ENCODE measurements at regions not wholly inside any gene's neighbourhood (a gene's known extent, or its start where the extent isn't known, plus 50 kb on each side); places are given as distances from the start of the nearest gene placed in this dataset.
"Not testable (repeated sequence)": the region's sequence is repeated elsewhere in the genome, so short reads cannot be mapped to it uniquely, and the experiment has no call there.

DNA sequence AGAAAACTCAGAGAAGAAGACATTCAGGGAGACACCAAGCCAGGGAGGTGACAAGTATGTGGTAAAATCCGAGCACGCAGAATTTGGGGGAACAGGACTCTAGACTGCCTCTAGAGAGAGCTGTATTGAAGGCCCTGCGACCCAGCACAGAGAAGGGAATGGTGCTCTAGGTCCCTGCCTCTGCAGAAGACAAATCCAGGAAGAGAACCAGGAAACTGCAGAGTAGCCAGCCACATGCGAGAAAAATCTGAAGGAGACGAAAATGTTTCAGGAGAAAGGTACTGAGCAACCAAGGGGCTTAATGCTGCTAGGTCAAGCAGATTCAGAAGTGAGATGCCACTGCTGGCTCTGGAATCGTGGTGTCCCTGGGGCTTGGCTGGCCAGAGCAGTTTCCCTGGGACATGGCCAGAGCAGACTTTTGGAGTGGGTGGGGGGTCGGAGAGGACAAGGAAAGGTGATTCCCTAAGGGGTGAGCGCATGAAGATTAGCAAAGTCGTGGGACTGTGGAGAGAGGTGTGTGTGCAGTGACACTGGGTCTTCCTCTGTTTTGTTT, 158.0 kb upstream of the KLF6 start:
- DNase-seq = no peak

GRCh38 chr10:3941676-3942075, 156.7 kb upstream of the KLF6 start:
- DNase-seq = no peak

DNA sequence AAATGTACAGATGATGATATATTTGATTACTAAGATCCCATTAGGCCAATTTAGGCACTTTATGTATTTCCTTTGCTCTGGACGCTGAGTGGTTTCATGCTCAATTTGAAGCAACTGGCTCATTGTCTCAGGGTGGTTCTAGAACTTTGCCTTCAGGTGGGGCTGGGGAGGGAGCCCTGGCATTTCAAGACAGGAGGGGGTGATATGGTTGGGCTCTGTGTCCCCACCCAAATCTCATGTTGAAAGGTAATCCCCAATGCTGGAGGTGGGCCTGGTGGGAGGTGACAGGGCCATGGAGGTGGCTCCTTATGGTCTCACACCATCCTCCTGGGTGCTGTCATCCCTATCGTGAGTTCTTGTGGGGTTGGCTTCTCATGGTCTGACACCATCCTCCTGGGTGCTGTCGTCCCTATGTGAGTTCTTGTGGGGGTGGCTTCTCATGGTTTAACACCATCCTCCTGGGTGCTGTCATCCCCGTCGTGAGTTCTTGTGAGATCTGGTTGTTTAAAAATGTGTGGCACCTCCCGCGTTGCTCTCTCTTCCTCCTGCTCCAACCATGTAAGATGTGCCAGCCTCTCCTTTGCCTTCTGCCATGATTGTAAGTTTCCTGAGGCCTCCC, 151.5 kb upstream of the KLF6 start:
- no peak for DNase-seq

DNA sequence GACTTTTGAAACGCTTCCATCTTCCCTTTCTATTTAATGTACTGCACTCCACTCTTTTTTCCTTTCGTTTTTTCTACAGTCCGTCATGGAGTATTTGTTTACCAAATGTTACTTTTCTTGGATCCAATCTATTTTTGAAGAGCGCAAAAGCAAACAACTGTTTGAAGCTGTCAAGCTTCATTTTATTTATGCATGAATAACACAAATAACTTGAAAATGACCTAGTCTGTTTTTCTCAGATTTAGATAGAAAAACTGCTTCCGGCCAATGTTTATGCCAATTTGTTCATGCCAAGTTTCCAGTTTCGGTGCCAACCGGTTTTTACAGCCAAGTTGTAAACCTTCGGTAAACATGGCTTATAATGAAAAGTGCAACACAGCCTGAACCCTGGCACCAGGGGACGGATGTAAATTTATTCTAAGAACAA, 150.9 kb upstream of the KLF6 start:
- no peak for DNase-seq

DNA sequence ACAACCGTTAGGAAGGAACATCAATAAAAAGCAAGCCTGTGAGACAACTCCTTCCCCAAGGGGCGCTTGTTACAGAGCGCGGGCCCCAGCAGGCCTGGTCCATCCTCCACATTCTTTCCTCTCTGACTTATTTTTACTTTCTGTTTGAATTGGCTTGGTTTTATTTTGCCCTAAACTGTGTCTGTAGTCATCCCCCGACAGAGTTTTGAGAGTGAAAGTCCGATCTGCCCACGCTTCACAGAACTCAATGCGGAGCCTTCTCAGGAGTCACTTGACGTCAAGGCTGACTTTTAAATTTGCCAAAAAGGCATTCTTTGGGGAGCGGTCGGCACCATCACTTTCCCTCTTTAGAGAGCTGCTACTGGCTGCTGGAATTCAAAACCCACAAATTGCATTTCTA, 150.1 kb upstream of the KLF6 start:
- peak; percentile 36 for DNase-seq

GRCh38 chr10:3933733-3934132, 148.7 kb upstream of the KLF6 start:
- DNase-seq = no peak

GRCh38 chr10:3932597-3933375, 147.8 kb upstream of the KLF6 start:
- DNase-seq = no peak

GRCh38 chr10:3931901-3932300, 146.9 kb upstream of the KLF6 start:
- no peak for DNase-seq

- DNase-seq = no peak
Measured at GRCh38 chr10:3931224-3931623, 146.2 kb upstream of the KLF6 start.

GRCh38 chr10:3928569-3928968, 143.6 kb upstream of the KLF6 start:
- DNase-seq = no peak

GRCh38 chr10:3928078-3928477, 143.1 kb upstream of the KLF6 start:
- no peak for DNase-seq

DNA sequence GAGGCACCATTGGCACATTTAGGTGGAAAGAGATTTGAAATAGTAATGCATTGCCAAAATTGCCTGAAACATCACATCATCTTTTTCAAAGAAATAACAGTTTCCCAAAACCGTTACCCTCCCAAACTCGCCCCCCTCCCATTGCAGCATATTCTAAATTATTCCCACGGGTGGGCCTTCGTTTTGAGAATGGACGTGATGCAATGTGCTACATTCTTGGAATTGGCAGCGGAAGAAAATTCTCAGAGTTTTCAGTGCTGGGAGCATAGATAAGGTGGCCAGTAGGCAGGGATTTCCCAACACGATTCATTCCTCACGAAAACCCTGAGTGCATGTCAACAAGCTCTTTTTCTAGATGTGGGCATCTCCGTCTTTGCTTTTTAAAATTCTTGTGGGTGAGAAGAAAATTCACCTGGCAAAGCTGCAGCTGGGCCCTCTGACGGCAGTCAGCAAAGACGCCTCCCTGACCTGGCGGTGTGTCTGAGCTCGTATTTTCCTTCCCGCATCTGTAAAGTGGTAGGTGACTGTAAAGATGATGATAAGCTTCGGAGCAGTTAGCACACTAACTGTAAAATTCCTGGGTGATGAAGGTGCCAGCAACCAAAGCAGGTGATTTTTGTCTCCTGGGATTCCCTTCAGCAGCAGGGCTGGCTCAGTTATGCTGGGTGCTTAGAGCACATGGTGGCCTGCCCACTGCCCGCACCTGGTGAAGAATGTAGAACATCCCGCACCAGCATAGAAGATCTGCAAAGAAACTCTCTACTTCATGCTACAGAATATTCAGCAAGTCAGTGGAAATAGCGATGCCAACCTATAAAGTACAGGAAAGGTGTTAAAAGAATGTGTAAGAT, 141.9 kb upstream of the KLF6 start:
- no peak for DNase-seq

GRCh38 chr10:3926258-3926657, 141.2 kb upstream of the KLF6 start:
- DNase-seq = peak; percentile 59

DNA sequence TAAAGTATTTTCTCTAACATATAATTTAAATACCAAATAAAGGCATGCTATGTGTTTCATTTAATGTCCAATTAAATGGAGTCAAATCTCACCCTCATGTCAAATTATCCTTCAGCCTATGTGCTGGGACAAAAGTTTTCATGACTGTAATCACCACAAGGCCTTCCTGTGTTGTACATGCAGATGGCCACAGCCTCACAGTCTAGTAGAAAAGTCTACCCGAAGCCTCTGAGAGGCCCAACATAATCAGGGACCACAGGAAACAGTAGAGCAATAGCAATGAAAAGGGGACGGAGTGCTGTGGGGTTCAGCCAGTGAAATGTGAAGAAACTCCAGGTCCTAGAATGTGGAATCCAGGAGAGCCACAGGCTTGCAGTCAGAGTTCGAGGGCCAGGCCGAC, 140.2 kb upstream of the KLF6 start:
- DNase-seq = no peak

- DNase-seq = peak; percentile 95
Measured at GRCh38 chr10:3924344-3924743, 139.3 kb upstream of the KLF6 start.

- no peak for DNase-seq
Measured at GRCh38 chr10:3923033-3923432, 138.0 kb upstream of the KLF6 start.

DNA sequence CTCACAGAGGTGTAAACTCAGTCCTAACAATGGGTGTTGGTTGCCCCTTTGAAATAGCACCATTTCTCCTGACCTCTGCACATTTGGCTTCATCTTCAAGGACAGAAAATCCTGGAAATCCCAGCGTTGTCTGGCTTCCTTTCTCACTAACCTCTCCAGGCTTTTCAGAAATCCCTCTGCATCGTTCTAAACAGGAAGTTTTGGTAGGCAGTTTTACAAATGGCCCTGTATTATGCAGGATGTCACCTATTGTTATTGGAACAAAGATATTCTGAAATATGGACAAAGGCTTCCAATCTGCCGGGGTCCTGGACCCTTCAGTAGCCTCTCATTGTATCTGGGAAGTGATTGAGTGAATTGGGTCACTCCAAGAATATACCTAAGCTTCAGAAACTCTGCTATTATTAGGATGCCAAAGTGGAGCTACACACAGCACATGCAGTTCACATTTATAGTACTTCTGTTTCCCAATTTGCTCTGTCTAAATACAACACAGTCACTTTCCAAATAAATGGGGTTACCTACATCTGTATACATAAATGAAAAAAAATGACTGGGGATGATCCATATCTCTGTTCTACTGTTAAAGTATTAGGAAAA, 134.8 kb upstream of the KLF6 start:
- no peak for DNase-seq

DNA sequence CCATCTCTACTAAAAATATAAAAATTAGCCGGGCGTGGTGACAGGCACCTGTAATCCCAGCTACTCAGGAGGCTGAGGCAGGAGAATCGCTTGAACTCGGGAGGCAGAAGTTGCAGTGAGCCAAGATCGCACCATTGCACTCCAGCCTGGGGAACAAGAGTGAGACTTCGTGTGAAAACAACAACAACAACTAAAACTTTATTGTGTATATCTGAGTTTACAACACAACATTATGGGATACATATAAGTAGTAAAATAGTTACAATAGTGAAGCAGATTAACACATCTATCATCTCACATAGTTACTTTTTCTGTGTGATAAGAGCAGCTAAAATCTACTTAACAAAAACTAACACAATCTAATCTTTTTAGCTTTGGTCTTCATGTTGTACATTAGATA, 132.4 kb upstream of the KLF6 start:
- DNase-seq = not testable (repeated sequence)

GRCh38 chr10:3914733-3915132, 129.7 kb upstream of the KLF6 start:
- DNase-seq = no peak

DNA sequence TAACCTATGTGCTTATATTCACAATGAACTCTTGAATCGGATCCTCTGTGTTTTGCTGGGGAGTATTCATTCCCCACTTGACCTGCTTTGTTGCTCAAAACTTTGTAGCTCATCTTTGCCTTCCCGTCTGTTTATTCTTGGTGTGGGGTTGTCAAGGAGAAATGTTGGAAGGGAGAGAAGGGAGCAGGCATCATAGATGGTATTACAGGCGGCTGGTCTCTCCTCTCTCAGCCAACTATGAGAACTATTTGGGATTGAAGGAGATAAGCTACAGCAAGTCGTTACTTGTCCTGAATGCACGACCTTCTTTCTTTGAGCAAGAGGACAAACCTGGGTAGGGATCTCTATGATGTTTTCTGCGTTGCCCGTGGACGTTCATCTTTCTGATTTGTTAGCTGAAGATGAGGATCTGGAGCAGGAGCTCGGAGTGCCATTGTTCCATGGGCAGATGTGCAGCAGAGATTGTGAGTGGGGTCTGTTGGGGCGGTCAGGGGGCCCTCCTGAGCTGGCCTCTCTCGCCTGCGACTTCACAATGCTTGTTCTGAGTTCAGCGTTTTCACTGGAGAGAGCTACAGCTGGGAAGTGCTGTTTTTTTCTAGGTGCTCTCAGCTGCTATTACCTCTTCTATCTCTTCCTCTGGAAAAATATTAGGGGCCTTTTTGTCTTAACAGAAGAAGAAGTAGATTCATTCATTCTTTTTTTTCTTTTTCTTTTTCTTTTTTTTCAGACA, 126.9 kb upstream of the KLF6 start:
- no peak for DNase-seq

DNA sequence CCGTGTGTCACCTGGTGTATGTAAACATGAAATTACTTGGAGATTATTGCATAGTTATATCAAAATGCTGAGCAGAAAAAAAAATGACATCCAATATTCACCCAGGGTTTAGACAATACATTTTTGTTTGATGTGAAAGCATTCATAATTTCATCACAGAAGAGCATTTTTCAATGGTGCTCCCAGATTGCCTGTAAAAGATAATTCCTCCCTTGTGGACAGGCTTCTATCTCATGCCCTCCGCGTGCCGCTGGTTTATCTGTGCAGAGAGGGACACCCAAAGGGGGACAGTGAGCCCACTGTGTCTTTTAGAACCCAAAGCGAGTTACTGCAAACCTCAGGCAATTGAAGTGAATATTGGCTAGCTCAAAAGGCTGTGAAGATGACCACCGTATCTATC, 126.2 kb upstream of the KLF6 start:
- no peak for DNase-seq

GRCh38 chr10:3909339-3909738, 124.3 kb upstream of the KLF6 start:
- no peak for DNase-seq
